NOMO-1 (cell line): ENCODE measurements at regions not wholly inside any gene's neighbourhood (a gene's known extent, or its start where the extent isn't known, plus 50 kb on each side); places are given as distances from the start of the nearest gene placed in this dataset.

ENCODE experiments used
- DNase-seq, 2 experiments: peaks; one replicate each; lab custom pipeline; 2025; ENCODE audit not compliant: unreplicated experiment in 2 of 2; lab: John Stamatoyannopoulos, UW

DNA sequence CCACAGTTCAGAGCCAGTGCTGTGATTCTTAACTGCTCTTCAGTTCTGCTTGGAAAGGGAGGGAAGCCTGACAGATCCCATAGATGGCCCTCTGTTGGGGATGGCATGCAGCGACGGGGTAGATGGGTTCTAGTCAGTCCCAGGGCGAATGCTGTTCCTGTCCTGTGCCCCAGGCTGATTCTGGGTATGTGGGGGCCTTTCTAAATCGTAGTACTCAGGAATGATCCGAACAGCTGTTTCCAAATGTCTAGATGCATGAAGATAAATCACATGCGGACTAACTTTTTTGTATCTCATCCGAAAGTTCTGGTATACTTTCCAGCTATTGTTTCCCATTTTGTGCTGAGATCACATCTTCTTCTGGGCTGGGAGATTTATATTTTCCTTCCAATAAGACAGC is 186.0 kb upstream of the MKI67 start:
- DNase-seq: no peak

DNA sequence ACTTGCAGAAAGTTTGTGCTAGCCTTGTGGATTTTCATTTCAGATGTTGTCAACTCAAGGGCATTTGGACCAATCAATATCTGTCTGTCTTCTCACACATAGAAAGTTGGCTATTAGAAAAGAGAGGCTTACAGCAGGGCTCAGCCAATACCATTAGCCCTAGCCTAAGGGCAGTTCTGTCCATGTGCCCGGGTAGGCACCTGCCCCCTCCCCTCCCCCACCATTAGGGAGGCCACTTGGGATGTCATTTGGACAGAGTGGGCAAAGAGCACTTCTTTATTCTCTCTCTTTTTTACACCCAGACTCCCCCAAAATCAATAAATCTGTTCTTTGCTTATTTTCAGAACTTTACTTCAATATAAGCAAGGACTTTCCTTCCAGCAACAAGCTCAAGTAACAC is 188.5 kb upstream of the MKI67 start:
- no peak for DNase-seq

GRCh38 chr10:128316121-128316726 is 190.0 kb upstream of the MKI67 start:
- no peak for DNase-seq

DNA sequence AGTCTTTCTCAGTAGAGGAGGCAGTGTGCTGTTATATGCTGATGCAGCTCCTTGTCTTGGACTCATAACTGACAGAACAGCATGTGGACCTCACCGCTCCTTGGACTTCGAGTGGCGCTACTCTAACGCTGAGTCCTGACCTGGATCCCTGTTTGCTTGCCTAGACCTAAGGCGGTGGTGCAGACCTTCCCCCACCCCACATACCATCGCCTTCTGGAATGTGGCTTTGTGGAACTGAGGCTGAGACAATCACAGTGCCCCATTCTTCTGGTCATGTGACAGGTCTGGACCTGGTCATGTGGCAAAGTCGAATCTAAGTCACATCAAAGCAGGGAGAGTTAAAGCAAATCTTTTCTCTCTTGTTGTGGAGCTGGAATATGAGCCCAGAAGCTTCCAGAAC is 190.7 kb upstream of the MKI67 start:
- no peak for DNase-seq

GRCh38 chr10:128318366-128318765 is 192.1 kb upstream of the MKI67 start:
- no peak for DNase-seq

- DNase-seq: no peak
These were observed 192.7 kb upstream of the MKI67 start for GRCh38 chr10:128318913-128319312.

DNA sequence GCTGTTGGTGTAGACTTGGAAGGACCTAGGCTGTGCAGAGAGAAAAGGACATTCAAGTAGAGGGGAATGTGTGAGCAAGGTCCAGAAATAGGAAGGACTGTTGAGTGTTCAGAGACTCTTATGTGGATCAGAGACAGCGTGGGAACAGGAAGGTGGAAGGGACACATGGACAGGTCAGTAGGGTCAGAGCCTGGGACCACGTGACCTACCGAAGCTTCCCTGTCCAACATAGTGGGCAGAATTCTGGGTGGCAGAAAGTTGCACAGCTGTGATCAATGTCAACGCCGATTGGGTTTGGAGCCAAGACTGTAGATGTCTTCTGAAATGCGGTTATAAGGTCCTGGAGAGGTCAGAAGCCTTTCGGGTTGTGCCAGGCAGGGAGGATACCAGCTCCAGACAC is 195.9 kb upstream of the MKI67 start:
- DNase-seq: no peak

DNA sequence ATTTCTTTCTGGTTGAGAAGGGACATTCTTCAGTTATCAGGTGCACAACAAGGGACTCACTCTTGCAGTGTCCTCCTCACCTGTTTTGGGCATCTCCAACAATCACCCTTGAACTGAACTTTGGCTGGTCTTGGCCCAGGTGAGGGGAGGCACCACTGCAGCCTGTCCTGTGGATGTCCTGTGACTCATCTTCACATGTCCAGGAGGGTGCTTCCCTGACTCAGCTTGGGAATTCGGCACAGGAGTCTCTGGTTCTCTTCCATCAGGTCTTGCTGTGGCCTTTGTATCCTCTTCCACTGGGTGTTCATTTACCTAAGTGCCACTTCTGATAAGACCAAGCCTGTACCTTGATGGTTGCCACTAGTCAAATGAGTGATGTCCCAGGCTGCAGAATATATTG is 196.7 kb upstream of the MKI67 start:
- DNase-seq: no peak

DNA sequence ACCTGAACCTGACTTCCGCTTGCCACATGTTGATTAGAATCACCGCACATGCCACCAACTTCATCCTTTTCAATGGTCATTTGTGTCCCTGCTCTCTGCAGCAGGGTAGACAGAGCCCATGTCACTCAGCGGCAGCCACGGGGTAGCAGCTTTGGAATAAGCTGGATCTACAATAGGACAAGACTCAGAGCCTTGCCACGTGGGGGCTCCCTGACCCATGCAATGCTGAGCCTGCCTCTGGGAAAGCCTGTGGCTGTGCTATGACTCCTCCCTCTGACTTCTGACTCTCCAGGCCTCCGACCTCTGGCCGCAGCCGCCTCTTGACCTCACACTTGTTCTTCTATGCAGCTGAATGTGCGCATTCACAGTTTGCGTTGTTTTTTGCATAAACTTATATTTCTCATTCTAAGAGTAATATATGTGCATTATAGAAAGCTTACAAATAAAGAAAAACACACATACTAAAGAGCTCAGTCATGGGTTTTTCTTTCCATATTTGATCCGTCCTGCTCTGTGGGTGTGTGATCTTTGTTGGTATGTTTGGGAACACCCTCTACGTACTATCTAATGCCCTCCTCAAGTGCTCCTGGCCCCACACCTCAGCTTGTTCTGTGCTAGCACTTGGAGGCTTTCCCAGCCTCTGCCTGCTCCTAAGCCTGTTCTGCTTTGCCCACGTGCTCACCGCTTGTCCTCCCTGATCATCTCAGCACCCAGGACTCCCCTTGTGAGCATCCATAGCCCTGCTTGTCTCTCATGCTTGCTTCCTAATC is 198.0 kb upstream of the MKI67 start:
- DNase-seq: no peak

GRCh38 chr10:128325788-128326187 is 199.6 kb upstream of the MKI67 start:
- no peak for DNase-seq

- no peak for DNase-seq
These were observed 200.0 kb upstream of the MKI67 start for GRCh38 chr10:128326251-128326650.

DNA sequence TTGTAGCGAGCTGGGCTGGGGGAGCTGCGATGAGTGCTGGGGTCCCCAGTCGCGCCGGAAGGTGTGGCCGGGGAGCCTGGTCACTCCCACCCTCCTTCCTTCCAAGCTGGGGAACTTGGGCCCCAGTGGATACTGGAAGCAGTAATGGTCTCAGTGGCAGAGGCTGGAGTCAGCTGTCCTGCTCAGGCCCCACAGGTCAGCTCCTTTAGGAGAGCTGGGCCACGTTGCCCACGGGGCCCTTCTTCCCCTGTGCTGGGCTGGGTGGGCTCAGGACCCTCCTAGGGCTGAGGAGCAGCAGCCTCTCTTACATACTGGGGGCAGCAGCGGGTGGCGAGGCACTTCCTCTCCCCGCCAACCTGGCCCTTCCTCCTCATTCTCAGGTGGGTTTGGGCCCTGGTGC is 200.6 kb upstream of the MKI67 start:
- no peak for DNase-seq

DNA sequence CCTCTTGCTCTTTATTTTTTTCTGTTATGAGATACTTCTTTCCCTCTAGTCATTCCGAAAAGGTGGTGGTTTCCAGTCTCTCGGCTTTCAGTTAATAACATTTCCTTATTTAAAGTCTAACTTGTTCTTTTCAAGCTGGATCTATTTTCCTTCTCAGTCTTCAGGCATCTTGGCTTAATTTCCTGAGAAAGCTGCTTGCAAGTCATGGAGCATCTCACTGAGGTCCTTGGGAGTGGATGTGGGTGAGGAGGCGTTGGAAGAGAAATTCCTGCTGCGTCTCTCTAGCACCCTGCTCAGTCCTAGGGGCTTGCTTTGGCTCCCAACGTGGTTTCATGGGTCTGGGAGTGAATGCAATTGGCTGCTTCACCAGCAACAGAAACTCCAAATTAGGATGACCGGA is 210.2 kb upstream of the MKI67 start:
- DNase-seq: no peak

DNA sequence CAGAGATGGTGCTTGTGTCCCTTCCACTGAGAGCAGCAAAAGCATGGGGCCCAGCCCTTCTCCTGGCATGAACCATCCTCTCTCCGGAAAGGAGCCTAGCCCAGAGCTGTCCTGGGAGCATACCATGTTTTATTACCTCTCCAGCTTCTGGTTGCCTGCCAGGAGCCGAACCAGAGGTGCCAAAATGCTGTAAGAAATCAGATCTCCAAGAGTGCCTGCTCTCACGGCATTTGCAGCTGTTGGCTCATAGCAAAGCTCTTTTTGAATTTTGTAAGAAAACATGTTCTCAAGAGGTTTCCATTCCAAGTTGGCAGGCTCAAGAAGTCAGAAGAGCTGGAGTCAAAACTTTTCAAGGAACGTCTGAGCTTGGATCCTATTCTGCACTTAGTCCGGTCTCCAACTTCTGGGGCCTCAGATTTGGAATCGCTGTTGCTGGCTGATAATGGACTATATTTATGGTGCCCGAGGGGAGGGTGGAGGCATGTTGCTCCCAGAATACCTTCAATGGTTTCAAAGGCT is 211.7 kb upstream of the MKI67 start:
- no peak for DNase-seq

GRCh38 chr10:128338951-128339350 is 212.7 kb upstream of the MKI67 start:
- no peak for DNase-seq

DNA sequence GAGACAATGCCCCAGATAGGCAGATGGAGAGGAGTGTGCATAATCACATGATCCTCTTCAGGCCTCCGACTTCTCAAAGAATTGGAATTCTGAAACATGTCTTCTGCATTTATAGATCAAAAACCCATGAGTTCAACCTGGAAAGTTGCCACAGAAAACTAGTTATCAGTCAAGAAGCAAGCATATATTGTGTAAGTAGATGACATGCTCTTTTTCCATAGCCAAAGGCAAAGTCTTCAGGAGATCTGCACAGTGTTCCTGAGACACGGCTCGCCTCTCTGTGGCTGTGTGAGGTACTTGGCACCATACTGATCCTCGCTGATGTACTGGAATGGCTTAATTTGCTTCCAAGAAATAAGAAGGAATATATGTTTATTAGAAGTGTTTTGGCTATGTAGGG is 213.5 kb upstream of the MKI67 start:
- DNase-seq: no peak

- DNase-seq: no peak
These were observed 219.1 kb upstream of the MKI67 start for GRCh38 chr10:128345353-128345752.

DNA sequence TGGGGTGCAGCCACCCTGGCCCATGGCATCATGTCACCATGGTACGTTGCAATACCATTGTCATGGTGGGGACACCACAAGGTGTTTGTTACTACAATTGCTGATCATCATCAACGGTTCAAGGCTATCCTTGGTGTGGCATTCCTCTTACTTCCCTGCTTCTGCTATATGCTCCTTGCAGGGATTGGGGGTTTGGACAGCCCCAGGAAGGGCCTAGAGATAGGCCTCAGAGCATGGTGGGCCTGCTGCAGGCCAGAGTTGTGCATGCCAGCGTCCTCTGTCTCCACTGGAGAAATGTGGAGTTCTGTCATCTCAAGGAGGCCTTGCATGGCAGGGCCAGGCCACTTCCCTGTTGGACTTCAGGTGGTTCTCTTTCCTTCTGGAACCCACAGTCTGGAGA is 234.6 kb upstream of the MKI67 start:
- DNase-seq: no peak

DNA sequence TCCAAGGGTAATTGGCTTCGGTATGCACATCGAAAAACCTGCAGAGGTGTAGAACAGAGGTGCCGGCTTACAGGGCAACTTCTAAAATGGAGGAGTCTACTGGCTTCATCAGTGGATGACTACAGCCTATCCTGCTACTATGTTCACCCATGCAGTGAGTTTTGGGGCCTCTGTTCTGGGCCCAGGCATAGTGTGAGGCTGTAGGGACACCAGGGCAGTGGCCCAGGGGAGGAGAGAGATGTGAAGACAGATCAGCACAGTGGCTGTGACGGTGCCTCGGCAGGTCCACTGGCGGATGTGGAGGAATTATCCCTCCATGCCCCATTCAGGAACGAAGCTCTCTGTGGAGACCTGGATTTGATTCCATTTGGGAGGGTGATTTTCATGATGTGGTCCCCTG is 235.3 kb upstream of the MKI67 start:
- no peak for DNase-seq

DNA sequence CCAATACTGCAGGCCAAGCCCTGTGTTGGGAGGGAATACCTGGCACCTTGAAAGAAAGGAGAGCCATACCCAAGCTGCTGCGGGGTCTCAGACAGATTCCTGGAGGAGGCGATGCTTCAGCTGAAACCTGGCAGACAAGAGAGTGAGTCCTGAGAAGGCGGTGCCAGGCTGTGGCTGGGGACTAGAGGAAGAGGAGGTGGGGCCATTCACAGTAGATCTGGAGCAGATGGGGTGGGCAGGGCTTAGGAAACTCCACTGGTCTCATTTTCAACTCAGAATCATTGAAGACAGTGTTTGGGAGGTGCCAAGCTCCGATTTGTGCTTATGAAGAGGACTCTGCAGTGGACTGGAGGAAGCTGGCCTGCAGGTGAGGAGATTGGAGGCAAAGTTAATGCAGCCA is 236.3 kb upstream of the MKI67 start:
- no peak for DNase-seq

- DNase-seq: no peak
These were observed 238.4 kb upstream of the MKI67 start for GRCh38 chr10:128364631-128365030.

DNA sequence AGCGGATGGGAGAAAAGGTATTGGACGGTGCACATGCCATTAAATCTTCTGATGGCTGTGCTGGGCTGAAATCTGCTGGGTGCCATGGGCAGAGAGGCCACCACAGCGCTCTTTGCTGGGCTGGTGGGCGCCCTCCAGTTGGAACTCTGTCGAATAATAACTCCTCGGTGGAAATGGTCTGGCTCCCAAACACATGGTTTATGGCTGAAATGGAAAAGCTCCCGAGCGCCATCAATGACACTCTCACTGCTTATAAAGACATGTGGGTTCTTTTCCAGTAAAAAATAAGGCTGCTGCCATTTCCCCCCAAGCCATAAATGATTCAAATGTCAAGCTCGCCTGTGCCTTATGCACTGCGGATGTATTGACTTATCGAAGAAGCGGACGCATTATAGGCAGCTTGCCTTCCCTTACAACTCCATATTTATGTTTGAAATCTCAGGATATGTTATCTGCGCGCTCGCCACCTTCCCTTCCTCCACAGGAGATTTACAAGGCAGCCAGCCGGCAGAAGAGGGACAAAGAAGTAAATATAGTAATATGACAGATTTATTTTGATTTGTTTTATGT is 239.0 kb upstream of the MKI67 start:
- DNase-seq: no peak
